Raji (cell line): ENCODE measurements at regions not wholly inside any gene's neighbourhood (a gene's known extent, or its start where the extent isn't known, plus 50 kb on each side); places are given as distances from the start of the nearest gene placed in this dataset.

Experiments
- POLR2A ChIP-seq: IDR thresholded peaks from 2 replicates; pipeline ENCODE4 v1.6.1; 2011; ENCODE audit warnings: low read depth, low read length, control low read depth; ENCODE audit not compliant: insufficient read depth

- no peak for TF ChIP-seq POLR2A
Measured at GRCh38 chr5:8340739-8341344, 471.9 kb downstream of the MTRR start.

GRCh38 chr5:8341406-8341805 is 472.5 kb downstream of the MTRR start:
- TF ChIP-seq POLR2A: no peak

GRCh38 chr5:8347984-8348383 is 479.0 kb downstream of the MTRR start:
- no peak for TF ChIP-seq POLR2A

GRCh38 chr5:8349855-8350254 is 480.9 kb downstream of the MTRR start:
- TF ChIP-seq POLR2A: no peak

- TF ChIP-seq POLR2A: no peak
Measured at GRCh38 chr5:8350644-8351339, 481.8 kb downstream of the MTRR start.

- TF ChIP-seq POLR2A: no peak
Measured at GRCh38 chr5:8355981-8356380, 487.0 kb downstream of the MTRR start.

- TF ChIP-seq POLR2A: no peak
Measured at GRCh38 chr5:8360012-8360411, 491.1 kb downstream of the MTRR start.

- no peak for TF ChIP-seq POLR2A
Measured at GRCh38 chr5:8362495-8362894, 493.5 kb downstream of the MTRR start.

GRCh38 chr5:8363138-8363537 is 494.2 kb downstream of the MTRR start:
- TF ChIP-seq POLR2A: no peak

- no peak for TF ChIP-seq POLR2A
Measured at GRCh38 chr5:8366266-8366665, 497.3 kb downstream of the MTRR start.

GRCh38 chr5:8376478-8376877 is 507.5 kb downstream of the MTRR start:
- TF ChIP-seq POLR2A: no peak

- TF ChIP-seq POLR2A: no peak
Measured at GRCh38 chr5:8381972-8382371, 513.0 kb downstream of the MTRR start.

GRCh38 chr5:8382456-8382855 is 513.5 kb downstream of the MTRR start:
- TF ChIP-seq POLR2A: no peak

- no peak for TF ChIP-seq POLR2A
Measured at GRCh38 chr5:8383616-8384015, 514.7 kb downstream of the MTRR start.

- TF ChIP-seq POLR2A: no peak
Measured at GRCh38 chr5:8386719-8387288, 517.9 kb downstream of the MTRR start.

- no peak for TF ChIP-seq POLR2A
Measured at GRCh38 chr5:8391911-8392310, 523.0 kb downstream of the MTRR start.
